AG04450 (cell line): ENCODE measurements at regions not wholly inside any gene's neighbourhood (a gene's known extent, or its start where the extent isn't known, plus 50 kb on each side); places are given as distances from the start of the nearest gene placed in this dataset.

Experiments used
- CTCF ChIA-PET: fragments of 300-600, 350-600 bp; formaldehyde crosslinking; extraction: SDS; loops from one replicate; lab custom pipeline; 2022; ENCODE audit warnings: antibody characterized with exemption, inconsistent platforms; lab: Charles Lee
- POLR2A ChIA-PET: fragments of 350-600 bp; formaldehyde crosslinking; extraction: SDS; loops from one replicate; lab custom pipeline; 2021; ENCODE audit warnings: antibody characterized with exemption, inconsistent platforms; lab: Yijun Ruan, JAX
- DNase-seq: peaks from one replicate; pipeline ENCODE4 v3.0.0-alpha.2; 2011; ENCODE audit warnings: low read depth, low spot score
- H3K27ac ChIP-seq: one replicate; pipeline ENCODE4 v1.5.1; 2012; ENCODE audit warnings: low read depth, low read length, control low read depth
- H3K27me3 ChIP-seq: one replicate; pipeline ENCODE4 v1.6.0; 2012; ENCODE audit warnings: low read length; ENCODE audit not compliant: control insufficient read depth, insufficient read depth
- H3K4me3 ChIP-seq: 2 replicates; pipeline ENCODE4 v1.5.1; 2011; ENCODE audit warnings: mild to moderate bottlenecking, low read depth, low read length, control low read depth
- H3K9me3 ChIP-seq: 2 replicates; pipeline ENCODE4 v1.5.1; 2012; ENCODE audit warnings: low read length; ENCODE audit not compliant: control insufficient read depth, insufficient read depth
- CTCF ChIP-seq: IDR thresholded peaks from 2 replicates; pipeline ENCODE4 v1.5.1; 2011; ENCODE audit warnings: low read depth, low read length, control low read depth, inconsistent platforms

DNA sequence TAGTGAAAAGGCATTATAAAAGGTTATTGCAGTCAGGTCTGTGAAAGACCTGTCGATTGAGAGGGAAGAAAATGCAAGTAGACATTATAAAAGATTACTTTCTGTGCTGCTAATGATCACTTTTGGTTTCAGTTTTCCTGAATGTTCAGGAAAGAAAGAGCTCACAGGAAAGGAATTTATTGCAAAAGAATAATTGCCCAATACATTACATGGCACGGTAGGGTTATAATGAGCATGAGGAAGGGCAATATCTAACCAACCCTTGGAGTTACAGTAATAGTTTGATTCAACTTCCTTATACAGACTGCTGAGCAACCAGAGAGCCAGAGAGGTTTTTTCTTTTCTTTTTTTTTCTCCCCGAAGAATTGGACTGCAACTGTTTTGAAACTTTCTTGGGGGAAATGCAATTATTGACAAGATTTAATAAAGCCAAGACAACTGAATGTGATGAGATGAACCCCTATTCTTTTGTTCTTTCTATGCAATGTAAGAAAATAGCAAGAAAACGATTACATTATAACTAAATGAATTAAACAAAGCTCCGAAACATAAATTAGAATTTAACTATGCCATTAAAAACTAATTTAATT is 247.0 kb downstream of the C4orf33 start:
- POLR2A ChIA-PET: no interaction called here
- no peak for DNase-seq
- H3K27ac ChIP-seq: no peak overlapping the region
- CTCF ChIA-PET: interaction anchor here (1.1 to 3.4 kb wide), 4 partner anchors 15 to 298 kb away, joined by 3 to 19 read pairs (median 10); no protein-coding TSS in a partner anchor
- no peaks in the 10 kb centered on the region for H3K27me3 ChIP-seq
- TF ChIP-seq CTCF: no peak
- H3K4me3 ChIP-seq: peak overlapping the region; percentile 12; the same call in 1 of the 2 replicates
- H3K9me3 ChIP-seq: no peaks in the 10 kb centered on the region

GRCh38 chr4:129344058-129344457 is 248.1 kb downstream of the C4orf33 start:
- Histone ChIP-seq H3K4me3 (no peak overlapping the region), H3K27ac (no peak overlapping the region), H3K27me3 (no peaks in the 10 kb centered on the region), H3K9me3 (no peaks in the 10 kb centered on the region)
- CTCF ChIA-PET: interaction anchor here (0.7 to 3.4 kb wide), 3 partner anchors 19 to 1175 kb away, joined by 3 to 19 read pairs (median 14); no protein-coding TSS in a partner anchor
- no peak for DNase-seq
- TF ChIP-seq CTCF: peak; percentile 72
- POLR2A ChIA-PET: interaction anchor here (0.7 kb wide), 1 partner anchor 1119 kb away, joined by 3 read pairs; no protein-coding TSS in a partner anchor

DNA sequence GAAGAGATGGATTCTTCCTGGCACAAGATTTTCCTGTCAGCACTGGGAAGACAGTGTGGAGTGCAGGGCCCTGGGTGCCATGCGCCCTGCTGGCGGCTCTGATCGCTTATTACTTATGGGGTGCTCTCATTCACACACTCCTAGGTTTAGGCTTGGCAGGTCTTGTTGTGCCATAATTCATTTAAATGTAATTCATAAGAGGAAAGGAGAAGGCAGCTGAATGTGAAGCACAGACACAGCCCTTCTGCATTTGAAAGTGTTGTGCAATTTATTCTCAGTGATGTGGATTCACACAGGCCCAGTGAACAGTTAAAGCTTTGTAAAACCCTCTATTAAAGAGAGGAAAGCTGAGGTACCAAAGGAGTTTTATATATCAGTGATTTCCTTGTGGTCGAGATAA is 249.7 kb downstream of the C4orf33 start:
- H3K4me3 ChIP-seq: no peak overlapping the region
- ChIA-PET CTCF (interaction anchor here (2.5 to 3.4 kb wide), 2 partner anchors 17 to 296 kb away, joined by 9 to 19 read pairs; no protein-coding TSS in a partner anchor), POLR2A (no interaction called here)
- H3K27ac ChIP-seq: no peak overlapping the region
- no peaks in the 10 kb centered on the region for H3K9me3 ChIP-seq
- TF ChIP-seq CTCF: no peak
- DNase-seq: no peak
- no peaks in the 10 kb centered on the region for H3K27me3 ChIP-seq

- ChIA-PET CTCF (interaction anchor here (1.7 to 2.5 kb wide), 2 partner anchors 13 to 295 kb away, joined by 3 to 9 read pairs; no protein-coding TSS in a partner anchor), POLR2A (no interaction called here)
These were observed 250.1 kb downstream of the C4orf33 start for GRCh38 chr4:129346036-129346435.

More at GRCh38 chr4:129346036-129346435, 250.1 kb downstream of the C4orf33 start:
- no peak overlapping the region for H3K4me3 ChIP-seq
- no peaks in the 10 kb centered on the region for H3K27me3 ChIP-seq
- no peak for TF ChIP-seq CTCF
- no peak for DNase-seq
- H3K9me3 ChIP-seq: no peaks in the 10 kb centered on the region
- no peak overlapping the region for H3K27ac ChIP-seq
